HepG2 (cell line): ENCODE measurements at regions not wholly inside any gene's neighbourhood (a gene's known extent, or its start where the extent isn't known, plus 50 kb on each side); places are given as distances from the start of the nearest gene placed in this dataset.

Source experiments
- HNF1B ChIP-seq: sonication (generic); formaldehyde crosslinking; IDR thresholded peaks from 2 replicates; pipeline ENCODE4 v1.5.1; 2020; ENCODE audit warnings: mild to moderate bottlenecking, moderate library complexity, missing genetic modification reagents
- MLLT10 ChIP-seq: sonication (generic); formaldehyde crosslinking; IDR thresholded peaks from 2 replicates; pipeline ENCODE4 v1.4.0; 2020; ENCODE audit warnings: missing genetic modification reagents
- PAF1 ChIP-seq: IDR thresholded peaks from 2 replicates; pipeline ENCODE4 v1.6.1; 2016; ENCODE audit warnings: missing genetic modification reagents, missing compliant biosample characterization
- STAG1 ChIP-seq: sonication (generic); formaldehyde crosslinking; IDR thresholded peaks from 2 replicates; pipeline ENCODE4 v1.4.0; 2020; ENCODE audit warnings: missing genetic modification reagents
- TAF15 ChIP-seq: fragments of 200-400 bp; formaldehyde crosslinking; IDR thresholded peaks from one replicate; pipeline ENCODE4 v1.6.1; 2018; ENCODE audit warnings: mild to moderate bottlenecking, low read depth, low read length; ENCODE audit not compliant: poor library complexity, severe bottlenecking
- ZBTB1 ChIP-seq: sonication (generic); formaldehyde crosslinking; IDR thresholded peaks from 2 replicates; pipeline ENCODE4 v1.4.0; 2020; ENCODE audit warnings: missing genetic modification reagents, borderline replicate concordance
- ZBTB33 ChIP-seq: sonication (generic); formaldehyde crosslinking; IDR thresholded peaks from 2 replicates; pipeline ENCODE4 v1.4.0; 2020; ENCODE audit warnings: missing genetic modification reagents
- ZBTB34 ChIP-seq: sonication (generic); formaldehyde crosslinking; IDR thresholded peaks from 2 replicates; pipeline ENCODE4 v1.8.0; 2022; ENCODE audit warnings: mild to moderate bottlenecking, missing genetic modification reagents
- ZFP62 ChIP-seq: sonication (generic); formaldehyde crosslinking; IDR thresholded peaks from 2 replicates; pipeline ENCODE4 v1.4.0; 2020; ENCODE audit warnings: missing genetic modification reagents
- ZKSCAN8 ChIP-seq: IDR thresholded peaks from 2 replicates; pipeline ENCODE4 v1.6.1; 2016; ENCODE audit warnings: borderline replicate concordance, missing genetic modification reagents, missing compliant biosample characterization
- ZNF597 ChIP-seq: sonication (generic); formaldehyde crosslinking; IDR thresholded peaks from 2 replicates; pipeline ENCODE4 v1.5.0; 2020; ENCODE audit warnings: missing genetic modification reagents

- no peak for TF ChIP-seq ZBTB34
- TF ChIP-seq ZFP62 = no peak
- TF ChIP-seq ZNF597 (CRISPR knock-in tag) = no peak
- TF ChIP-seq PAF1 (CRISPR knock-in tag) = no peak
- TF ChIP-seq ZKSCAN8 (CRISPR knock-in tag) = no peak
- no peak for TF ChIP-seq TAF15
- no peak for TF ChIP-seq STAG1 (CRISPR knock-in tag)
- TF ChIP-seq MLLT10 (CRISPR knock-in tag) = no peak
- no peak for TF ChIP-seq ZBTB33
- no peak for TF ChIP-seq ZBTB1
- TF ChIP-seq HNF1B (CRISPR knock-in tag) = no peak
These were observed 195.4 kb downstream of the ANAPC10 start (continued) for GRCh38 chr4:144902614-144903013.
